HepG2 (cell line): ENCODE measurements at regions not wholly inside any gene's neighbourhood (a gene's known extent, or its start where the extent isn't known, plus 50 kb on each side); places are given as distances from the start of the nearest gene placed in this dataset.

Source experiments
- ATAC-seq: fragments of 200-7000 bp; cut with Tn5 transposase; 3 replicates; pipeline ENCODE4 v1.9.1; 2020; ENCODE audit warnings: mild to moderate bottlenecking, moderate library complexity
- BruUV-seq: library from RNA; stranded (reverse); fragments of 400-500 nt; replicated peaks from 2 replicates; lab custom pipeline; 2021; lab: Mats Ljungman, UMichigan
- CTCF ChIA-PET: fragments of 300-600 bp; formaldehyde crosslinking; extraction: SDS; loops from one replicate; lab custom pipeline; 2021; ENCODE audit warnings: low total read pairs, inconsistent platforms, low intra/inter-chr PET ratio; lab: Yijun Ruan, JAX
- POLR2A ChIA-PET: fragments of 350-600 bp; sonication (Branson Sonifier 250); formaldehyde crosslinking; loops from one replicate; lab custom pipeline; 2020; ENCODE audit warnings: antibody characterized with exemption, inconsistent platforms; lab: Yijun Ruan, JAX
- DNase-seq: peaks from one replicate; pipeline ENCODE4 v3.0.0-alpha.2; 2015; ENCODE audit warnings: low spot score
- FAIRE-seq: peaks from 3 replicates; lab custom pipeline; 2011; peaks lifted over from hg19 to GRCh38; lab: Jason Lieb, UNC
- H2AFZ ChIP-seq: one replicate; pipeline ENCODE4 v1.6.1; 2011; ENCODE audit warnings: low read length, inconsistent platforms
- H3K27ac ChIP-seq: fragments of 300-600 bp; 3 replicates; pipeline ENCODE4 v1.8.0; 2011; ENCODE audit warnings: mixed run types, mild to moderate bottlenecking, mixed read lengths, low read length, inconsistent platforms; ENCODE audit not compliant: insufficient read depth; ENCODE audit errors: extremely low read length
- H3K27me3 ChIP-seq, 2 experiments: fragments of 200-600 bp in 1 of 2; 2 replicates in 1 of 2; 3 replicates in 1 of 2; pipeline versions ENCODE4 v1.6.0 to v1.8.0; 2011; ENCODE audit warnings: low read length in 2 of 2, mild to moderate bottlenecking in 2 of 2, moderate library complexity in 2 of 2, inconsistent platforms in 1 of 2; ENCODE audit not compliant: insufficient read depth in 2 of 2, control insufficient read depth in 1 of 2
- H3K36me3 ChIP-seq, 2 experiments: fragments of 200-600 bp in 1 of 2; replicated peaks in 1 of 2; 2 replicates in 1 of 2; 3 replicates in 1 of 2; pipeline versions ENCODE4 v1.5.1 to v1.8.0; 2011; ENCODE audit warnings: low read length in 2 of 2, inconsistent platforms in 1 of 2; ENCODE audit not compliant: insufficient read depth in 2 of 2, control insufficient read depth in 1 of 2
- H3K4me1 ChIP-seq: 2 replicates; pipeline ENCODE4 v1.5.1; 2012; ENCODE audit warnings: low read length, inconsistent platforms; ENCODE audit not compliant: insufficient read depth
- H3K4me2 ChIP-seq: 2 replicates; pipeline ENCODE4 v1.6.0; 2011; ENCODE audit warnings: low read depth, low read length, inconsistent platforms
- H3K4me3 ChIP-seq, 3 experiments: fragments of 200-600 bp in 1 of 3; sonication (generic), shearing (Covaris generic) in 1 of 3; replicated peaks in 1 of 3; 2 replicates each; pipeline ENCODE4 v1.5.1; 2011 to 2016; ENCODE audit warnings: low read length in 3 of 3, inconsistent platforms in 2 of 3, low read depth in 2 of 3, mild to moderate bottlenecking in 2 of 3, control low read depth in 1 of 3, mixed read lengths in 1 of 3; ENCODE audit not compliant: insufficient read depth in 1 of 3
- H3K79me2 ChIP-seq: one replicate; pipeline ENCODE4 v1.6.1; 2011; ENCODE audit warnings: low read length, inconsistent platforms; ENCODE audit not compliant: insufficient read depth
- H3K9ac ChIP-seq: 2 replicates; pipeline ENCODE4 v1.6.0; 2011; ENCODE audit warnings: mild to moderate bottlenecking, low read depth, low read length, inconsistent platforms; ENCODE audit not compliant: insufficient read depth
- H3K9me3 ChIP-seq: 2 replicates; pipeline ENCODE4 v1.5.1; 2012; ENCODE audit warnings: mild to moderate bottlenecking, low read length
- H4K20me1 ChIP-seq: 2 replicates; pipeline ENCODE4 v1.6.0; 2011; ENCODE audit warnings: inconsistent platforms, mild to moderate bottlenecking, low read length, moderate library complexity; ENCODE audit not compliant: insufficient read depth
- BORCS8-MEF2B ChIP-seq: sonication (generic); formaldehyde crosslinking; IDR thresholded peaks from 2 replicates; pipeline ENCODE4 v1.8.0; 2022; ENCODE audit warnings: mild to moderate bottlenecking, missing genetic modification reagents
- CHCHD3 ChIP-seq: sonication (generic); formaldehyde crosslinking; IDR thresholded peaks from 2 replicates; pipeline ENCODE4 v1.8.0; 2022; ENCODE audit warnings: mild to moderate bottlenecking, missing genetic modification reagents, moderate library complexity
- E2F1 ChIP-seq: sonication (generic); formaldehyde crosslinking; IDR thresholded peaks from 2 replicates; pipeline ENCODE4 v1.5.0; 2020; ENCODE audit warnings: missing genetic modification reagents
- ETS1 ChIP-seq: sonication (generic); formaldehyde crosslinking; IDR thresholded peaks from 2 replicates; pipeline ENCODE4 v1.4.0; 2020; ENCODE audit warnings: missing genetic modification reagents
- JARID2 ChIP-seq: sonication (generic); formaldehyde crosslinking; IDR thresholded peaks from 2 replicates; pipeline ENCODE4 v1.8.1; 2023; ENCODE audit warnings: missing genetic modification reagents, inconsistent platforms; ENCODE audit not compliant: insufficient replicate concordance
- KMT2B ChIP-seq: IDR thresholded peaks from 2 replicates; pipeline ENCODE4 v1.6.1; 2016; ENCODE audit warnings: missing genetic modification reagents, missing compliant biosample characterization
- NFYB ChIP-seq: sonication (generic); formaldehyde crosslinking; IDR thresholded peaks from 2 replicates; pipeline ENCODE4 v1.4.0; 2020; ENCODE audit warnings: missing genetic modification reagents
- REPIN1 ChIP-seq: sonication (generic); formaldehyde crosslinking; IDR thresholded peaks from 2 replicates; pipeline ENCODE4 v1.8.0; 2022; ENCODE audit warnings: missing genetic modification reagents, low read depth, mild to moderate bottlenecking, borderline replicate concordance
- TEF ChIP-seq: sonication (generic); formaldehyde crosslinking; IDR thresholded peaks from 2 replicates; pipeline ENCODE4 v1.5.0; 2020; ENCODE audit warnings: missing genetic modification reagents
- TRIM22 ChIP-seq: fragments of 450-650 bp; IDR thresholded peaks from 2 replicates; pipeline ENCODE4 v1.6.1; 2017
- ZBTB26 ChIP-seq: IDR thresholded peaks from 2 replicates; pipeline ENCODE4 v1.6.1; 2016; ENCODE audit warnings: missing compliant biosample characterization, missing genetic modification reagents, borderline replicate concordance
- ZBTB46 ChIP-seq: sonication (generic); formaldehyde crosslinking; IDR thresholded peaks from 2 replicates; pipeline ENCODE4 v1.4.0; 2020; ENCODE audit warnings: mild to moderate bottlenecking, missing genetic modification reagents, borderline replicate concordance
- ZNF382 ChIP-seq: sonication (generic); formaldehyde crosslinking; IDR thresholded peaks from 2 replicates; pipeline ENCODE4 v1.5.0; 2020; ENCODE audit warnings: missing genetic modification reagents, mild to moderate bottlenecking, borderline replicate concordance
- ZNF44 ChIP-seq: sonication (generic); formaldehyde crosslinking; IDR thresholded peaks from 2 replicates; pipeline ENCODE4 v1.5.1; 2020; ENCODE audit warnings: mild to moderate bottlenecking, missing genetic modification reagents
- ZNF441 ChIP-seq: sonication (generic); formaldehyde crosslinking; IDR thresholded peaks from 2 replicates; pipeline ENCODE4 v1.7.0; 2021; ENCODE audit warnings: missing genetic modification reagents, borderline replicate concordance
- ZNF672 ChIP-seq: sonication (generic); formaldehyde crosslinking; IDR thresholded peaks from 2 replicates; pipeline ENCODE4 v1.8.1; 2022; ENCODE audit warnings: missing genetic modification reagents
- ZNF75D ChIP-seq: sonication (generic); formaldehyde crosslinking; IDR thresholded peaks from 2 replicates; pipeline ENCODE4 v1.8.1; 2023; ENCODE audit warnings: missing genetic modification reagents, mild to moderate bottlenecking, borderline replicate concordance
- ZNF782 ChIP-seq: sonication (generic); formaldehyde crosslinking; IDR thresholded peaks from 2 replicates; pipeline ENCODE4 v1.4.0; 2020; ENCODE audit warnings: missing genetic modification reagents, mild to moderate bottlenecking, borderline replicate concordance
- WGBS: methylation state at CpG from one replicate; pipeline ENCODE4 v1.1.6; 2017; ENCODE audit warnings: low lambda C conversion rate; 5-methylcytosine and 5-hydroxymethylcytosine counted together
- in situ Hi-C: cut with HindIII; loops from 2 replicates; pipeline ENCODE4 v1.10.0; 2017; ENCODE audit warnings: low pct_unique_long_range_greater_than_20kb; ENCODE audit not compliant: extremely low pct_ligation_motif_present
- intact Hi-C: fragments of 100-400 bp; cut with micrococcal nuclease; formaldehyde crosslinking; loops from one replicate; pipeline ENCODE4 v1.10.0; 2022; ENCODE audit not compliant: unreplicated experiment

GRCh38 chr12:124622764-124623163, 55.4 kb upstream of the NCOR2 start:
- FAIRE-seq = no peak

More at GRCh38 chr12:124622764-124623163, 55.4 kb upstream of the NCOR2 start:
- in situ Hi-C loops = no loop called here
- Histone ChIP-seq H3K4me2 (no peak overlapping the region), H3K79me2 (no peaks in the 10 kb centered on the region), H4K20me1 (no peaks in the 10 kb centered on the region), H3K9me3 (no peaks in the 10 kb centered on the region), H3K4me1 (peaks cover 17% of the 10 kb centered on the region), H3K9ac (no peak overlapping the region), H3K4me3 (no peak overlapping the region), H3K36me3 (no peaks in the 10 kb centered on the region), H3K27ac (no peak overlapping the region), H3K27me3 (peaks cover 2 to 60% of the 10 kb centered on the region in 2 experiments; a peak in 3 of 5 replicates), H2AFZ (no peak overlapping the region)
- no TSS peak for BruUV-seq
- DNase-seq (no peak), ATAC-seq (no peak)
- intact Hi-C loops = no loop called here
- no CpG with 5 or more reads among the region's 10 CpGs for WGBS
- ChIA-PET POLR2A (no interaction called here), CTCF (no interaction called here)
- TF ChIP-seq ZNF44 (CRISPR knock-in tag) (no peak), KMT2B (CRISPR knock-in tag) (no peak), ZNF782 (no peak), JARID2 (CRISPR knock-in tag) (no peak), NFYB (CRISPR knock-in tag) (no peak), BORCS8-MEF2B (CRISPR knock-in tag) (no peak), ZBTB26 (CRISPR knock-in tag) (no peak), TRIM22 (no peak), CHCHD3 (CRISPR knock-in tag) (no peak), E2F1 (CRISPR knock-in tag) (no peak), ZNF672 (CRISPR knock-in tag) (no peak), ZNF441 (CRISPR knock-in tag) (no peak), TEF (no peak), REPIN1 (no peak), ZBTB46 (no peak), ZNF382 (no peak), ZNF75D (CRISPR knock-in tag) (no peak), ETS1 (CRISPR knock-in tag) (no peak)
